ENCODE measurements at regions not wholly inside any gene's neighbourhood (a gene's known extent, or its start where the extent isn't known, plus 50 kb on each side); places are given as distances from the start of the nearest gene placed in this dataset.

DNA sequence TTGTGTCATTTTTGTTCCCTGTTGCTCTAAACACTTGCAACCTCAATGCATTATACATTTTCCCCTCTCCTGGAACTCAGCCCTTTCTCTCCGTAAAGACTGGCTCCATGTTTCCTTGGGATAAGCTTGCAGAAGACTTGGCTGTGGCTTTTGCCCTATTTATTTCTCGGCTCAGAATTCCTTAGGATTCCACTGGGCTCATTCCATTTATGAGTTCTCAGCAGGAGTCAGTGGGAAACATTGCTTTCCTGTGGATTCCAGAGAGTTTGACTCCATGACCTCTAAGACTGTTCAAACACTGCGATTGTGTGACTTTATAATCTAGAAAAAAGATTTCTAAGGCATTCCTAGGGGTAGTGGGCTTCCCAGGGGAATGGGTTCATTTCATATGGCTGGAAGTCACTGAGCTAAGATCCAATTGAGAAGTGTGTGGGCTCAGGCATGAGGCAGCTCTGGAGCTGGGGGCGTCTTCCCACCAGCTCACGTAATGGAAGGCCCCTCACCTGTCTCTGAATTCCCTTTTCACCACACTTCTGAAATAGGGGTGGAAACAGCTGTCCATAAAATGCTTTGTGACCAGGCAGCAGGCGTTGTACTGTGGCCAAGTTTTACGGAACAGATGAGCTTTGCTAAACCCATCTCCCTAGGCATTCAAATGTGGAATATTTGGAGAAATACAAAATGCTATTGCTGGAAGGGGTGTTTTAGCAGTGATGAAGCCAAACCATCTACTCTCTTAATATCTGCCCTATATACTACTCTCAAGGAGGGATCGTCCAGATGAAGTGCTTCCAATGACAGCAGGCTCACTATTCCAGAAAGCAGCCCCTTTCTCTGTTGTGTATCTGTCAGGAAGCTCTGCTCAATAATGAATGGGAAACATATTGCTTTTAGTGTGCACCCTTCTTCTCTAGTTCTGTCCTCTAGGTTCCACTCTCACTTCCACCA lies 91.8 kb upstream of the BCL6 start:
- no peaks in the 10 kb centered on the region for H3K4me1 ChIP-seq (ENCODE audit: control insufficient read depth in 1 of 2, insufficient read depth in 2 of 2, low read length in 2 of 2)
- no peak overlapping the region for H3K9ac ChIP-seq (ENCODE audit: low read depth in 1 of 2, low read length in 2 of 2)
- H3K36me3 ChIP-seq (ENCODE audit: control insufficient read depth in 1 of 2, insufficient read depth in 2 of 2, low read length in 2 of 2), result no peaks in the 10 kb centered on the region
- no peaks in the 10 kb centered on the region for H3K27me3 ChIP-seq (ENCODE audit: control insufficient read depth in 1 of 2, insufficient read depth in 2 of 2, low read length in 2 of 2)
- H3K9me3 ChIP-seq (ENCODE audit: control insufficient read depth in 1 of 2, low read length in 2 of 2), result no peaks in the 10 kb centered on the region
- no peak overlapping the region for H3K4me3 ChIP-seq (ENCODE audit: low read depth in 1 of 2, low read length in 2 of 2)
- no peak overlapping the region for H3K27ac ChIP-seq (ENCODE audit: low read depth, low read length)

DNA sequence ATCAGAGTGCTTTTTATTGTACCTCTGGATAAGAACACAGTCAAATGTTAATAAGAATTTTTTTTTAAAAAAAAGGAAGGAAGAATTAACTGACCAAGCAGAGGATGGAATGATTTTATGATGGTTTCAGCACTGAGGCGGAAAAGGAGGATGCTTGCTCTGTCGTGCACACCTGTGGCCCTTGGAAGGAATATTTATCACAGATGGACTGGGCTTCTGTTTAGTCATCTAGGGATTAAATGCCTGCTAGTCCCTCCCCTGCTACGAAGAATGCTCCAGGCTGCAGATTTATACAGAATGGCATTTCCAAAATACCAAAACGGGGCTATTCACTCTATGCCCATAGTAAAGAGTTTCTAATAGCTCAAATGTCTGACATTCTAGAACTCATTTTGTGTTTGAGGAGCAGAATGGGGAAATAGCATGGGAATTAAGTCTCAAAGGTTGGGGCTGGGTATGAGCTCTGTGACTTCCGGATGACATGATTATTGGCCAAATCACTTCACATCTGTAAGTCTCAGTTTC lies 92.8 kb upstream of the BCL6 start:
- Histone ChIP-seq H3K27ac (ENCODE audit: low read depth, low read length) (no peak overlapping the region), H3K4me1 (ENCODE audit: control insufficient read depth in 1 of 2, insufficient read depth in 2 of 2, low read length in 2 of 2) (no peaks in the 10 kb centered on the region), H3K9me3 (ENCODE audit: control insufficient read depth in 1 of 2, low read length in 2 of 2) (no peaks in the 10 kb centered on the region), H3K9ac (ENCODE audit: low read depth in 1 of 2, low read length in 2 of 2) (no peak overlapping the region), H3K27me3 (ENCODE audit: control insufficient read depth in 1 of 2, insufficient read depth in 2 of 2, low read length in 2 of 2) (no peaks in the 10 kb centered on the region), H3K4me3 (ENCODE audit: low read depth in 1 of 2, low read length in 2 of 2) (no peak overlapping the region), H3K36me3 (ENCODE audit: control insufficient read depth in 1 of 2, insufficient read depth in 2 of 2, low read length in 2 of 2) (no peaks in the 10 kb centered on the region)

DNA sequence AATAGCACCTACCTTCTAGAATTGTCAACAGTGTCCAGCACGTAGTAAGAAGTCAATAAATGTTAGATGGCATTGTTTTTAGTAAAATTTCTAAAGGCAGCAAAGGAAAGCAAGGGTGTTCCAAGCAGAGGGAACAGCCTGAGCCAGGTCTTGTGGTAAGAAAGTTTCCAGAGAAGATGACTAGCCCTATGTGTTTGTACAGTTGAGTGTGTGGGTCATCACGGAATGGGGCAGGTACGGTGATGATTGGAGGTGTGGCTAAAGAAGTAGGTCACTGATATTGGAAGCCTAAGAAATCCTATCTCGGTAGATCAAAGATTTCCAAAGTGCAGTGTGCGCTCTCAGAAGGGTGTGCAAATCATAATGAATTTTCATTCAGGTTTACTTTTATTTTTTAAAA lies 94.2 kb upstream of the BCL6 start:
- H3K4me1 ChIP-seq (ENCODE audit: control insufficient read depth in 1 of 2, insufficient read depth in 2 of 2, low read length in 2 of 2), result no peaks in the 10 kb centered on the region
- no peaks in the 10 kb centered on the region for H3K9me3 ChIP-seq (ENCODE audit: control insufficient read depth in 1 of 2, low read length in 2 of 2)
- H3K9ac ChIP-seq (ENCODE audit: low read depth in 1 of 2, low read length in 2 of 2), result no peak overlapping the region
- H3K4me3 ChIP-seq (ENCODE audit: low read depth in 1 of 2, low read length in 2 of 2), result no peak overlapping the region
- no peaks in the 10 kb centered on the region for H3K27me3 ChIP-seq (ENCODE audit: control insufficient read depth in 1 of 2, insufficient read depth in 2 of 2, low read length in 2 of 2)
- H3K36me3 ChIP-seq (ENCODE audit: control insufficient read depth in 1 of 2, insufficient read depth in 2 of 2, low read length in 2 of 2), result no peaks in the 10 kb centered on the region
- H3K27ac ChIP-seq (ENCODE audit: low read depth, low read length), result no peak overlapping the region

DNA sequence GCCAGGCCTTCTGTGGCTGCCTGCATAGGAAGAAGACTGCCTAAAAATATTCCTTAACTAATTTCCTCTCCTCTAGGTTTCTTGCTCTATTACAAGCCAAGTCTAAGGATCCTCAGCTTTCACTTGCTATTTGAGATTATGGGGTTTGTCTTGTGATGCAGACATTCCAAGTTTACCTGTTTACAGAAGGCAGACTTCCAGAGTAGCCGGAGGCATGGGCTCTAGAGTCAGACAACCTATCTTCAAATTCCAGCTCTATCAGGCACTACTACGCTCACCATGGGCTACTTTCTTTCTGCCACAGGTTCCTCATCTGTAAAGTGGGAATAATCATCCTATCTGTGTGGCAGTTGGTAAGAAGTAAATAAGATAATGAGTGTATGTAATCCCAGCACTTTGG lies 95.6 kb upstream of the BCL6 start:
- H3K27ac ChIP-seq (ENCODE audit: low read depth, low read length), result no peak overlapping the region
- H3K9ac ChIP-seq (ENCODE audit: low read depth in 1 of 2, low read length in 2 of 2), result no peak overlapping the region
- H3K9me3 ChIP-seq (ENCODE audit: control insufficient read depth in 1 of 2, low read length in 2 of 2), result no peaks in the 10 kb centered on the region
- H3K36me3 ChIP-seq (ENCODE audit: control insufficient read depth in 1 of 2, insufficient read depth in 2 of 2, low read length in 2 of 2), result no peaks in the 10 kb centered on the region
- H3K27me3 ChIP-seq (ENCODE audit: control insufficient read depth in 1 of 2, insufficient read depth in 2 of 2, low read length in 2 of 2), result no peaks in the 10 kb centered on the region
- no peak overlapping the region for H3K4me3 ChIP-seq (ENCODE audit: low read depth in 1 of 2, low read length in 2 of 2)
- H3K4me1 ChIP-seq (ENCODE audit: control insufficient read depth in 1 of 2, insufficient read depth in 2 of 2, low read length in 2 of 2), result no peaks in the 10 kb centered on the region

DNA sequence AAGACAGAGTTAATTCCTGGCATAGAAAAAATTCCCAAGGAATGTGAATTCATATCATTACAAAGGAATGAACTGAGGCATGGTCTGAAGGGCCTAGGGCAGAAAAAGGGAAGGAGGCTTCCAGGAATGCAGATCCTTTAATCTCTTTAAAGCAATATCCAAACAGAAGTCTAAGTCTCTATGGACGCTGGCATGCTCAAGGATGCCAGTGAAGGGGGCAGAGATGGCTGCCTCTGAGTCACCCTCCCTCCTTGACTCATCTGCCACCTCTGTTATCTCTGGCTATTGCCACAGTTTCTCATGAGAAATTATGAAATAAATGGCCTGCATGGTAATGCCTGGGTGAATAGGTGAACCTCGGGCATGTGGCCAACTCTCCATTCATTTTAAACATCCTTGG lies 96.3 kb upstream of the BCL6 start:
- H3K4me3 ChIP-seq (ENCODE audit: low read depth in 1 of 2, low read length in 2 of 2), result no peak overlapping the region
- H3K9me3 ChIP-seq (ENCODE audit: control insufficient read depth in 1 of 2, low read length in 2 of 2), result no peaks in the 10 kb centered on the region
- no peak overlapping the region for H3K9ac ChIP-seq (ENCODE audit: low read depth in 1 of 2, low read length in 2 of 2)
- H3K27ac ChIP-seq (ENCODE audit: low read depth, low read length), result no peak overlapping the region
- no peaks in the 10 kb centered on the region for H3K4me1 ChIP-seq (ENCODE audit: control insufficient read depth in 1 of 2, insufficient read depth in 2 of 2, low read length in 2 of 2)
- no peaks in the 10 kb centered on the region for H3K36me3 ChIP-seq (ENCODE audit: control insufficient read depth in 1 of 2, insufficient read depth in 2 of 2, low read length in 2 of 2)
- no peaks in the 10 kb centered on the region for H3K27me3 ChIP-seq (ENCODE audit: control insufficient read depth in 1 of 2, insufficient read depth in 2 of 2, low read length in 2 of 2)

DNA sequence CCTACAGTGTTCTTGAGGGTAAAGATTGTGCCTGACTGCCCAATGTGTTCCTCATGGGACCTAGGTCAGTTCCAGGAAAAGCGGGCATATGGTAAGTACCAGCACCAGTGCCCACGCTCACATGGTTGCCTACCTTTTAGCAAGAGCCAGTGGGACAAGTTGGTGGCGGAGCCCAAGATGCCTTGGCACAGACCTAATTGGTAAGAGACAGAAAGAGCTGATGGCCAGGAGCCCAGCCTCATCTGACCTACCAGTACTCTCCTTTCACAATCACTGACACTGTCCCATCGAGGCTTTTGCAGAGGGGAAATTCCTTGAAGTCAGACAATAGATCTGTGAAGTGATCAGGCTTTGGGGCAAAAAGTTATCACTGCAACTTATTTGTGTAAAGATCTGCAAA lies 98.4 kb upstream of the BCL6 start:
- no peak overlapping the region for H3K4me3 ChIP-seq (ENCODE audit: low read depth in 1 of 2, low read length in 2 of 2)
- no peaks in the 10 kb centered on the region for H3K4me1 ChIP-seq (ENCODE audit: control insufficient read depth in 1 of 2, insufficient read depth in 2 of 2, low read length in 2 of 2)
- H3K36me3 ChIP-seq (ENCODE audit: control insufficient read depth in 1 of 2, insufficient read depth in 2 of 2, low read length in 2 of 2), result no peaks in the 10 kb centered on the region
- no peaks in the 10 kb centered on the region for H3K27me3 ChIP-seq (ENCODE audit: control insufficient read depth in 1 of 2, insufficient read depth in 2 of 2, low read length in 2 of 2)
- no peak overlapping the region for H3K9ac ChIP-seq (ENCODE audit: low read depth in 1 of 2, low read length in 2 of 2)
- H3K9me3 ChIP-seq (ENCODE audit: control insufficient read depth in 1 of 2, low read length in 2 of 2), result no peaks in the 10 kb centered on the region
- no peak overlapping the region for H3K27ac ChIP-seq (ENCODE audit: low read depth, low read length)

DNA sequence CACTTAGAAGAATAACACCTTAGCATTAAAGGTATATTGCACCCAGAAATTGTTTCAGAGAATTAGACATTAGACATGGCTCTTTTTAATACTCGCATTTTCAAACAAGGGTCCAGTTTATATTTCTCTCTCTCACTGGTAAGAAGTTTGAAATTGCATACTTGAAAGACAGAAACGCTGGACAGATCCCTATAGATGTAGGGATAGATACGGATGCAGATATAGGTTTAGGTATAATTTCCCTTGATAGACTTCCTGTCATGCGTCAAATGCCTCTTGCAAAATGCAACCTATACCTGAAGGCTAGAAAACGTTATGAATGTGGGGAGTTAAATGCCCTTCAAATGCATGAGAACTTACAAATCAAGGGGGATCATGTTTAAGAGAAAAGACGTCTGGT lies 99.4 kb upstream of the BCL6 start:
- no peak overlapping the region for H3K27ac ChIP-seq (ENCODE audit: low read depth, low read length)
- H3K4me3 ChIP-seq (ENCODE audit: low read depth in 1 of 2, low read length in 2 of 2), result no peak overlapping the region
- H3K27me3 ChIP-seq (ENCODE audit: control insufficient read depth in 1 of 2, insufficient read depth in 2 of 2, low read length in 2 of 2), result no peaks in the 10 kb centered on the region
- no peaks in the 10 kb centered on the region for H3K4me1 ChIP-seq (ENCODE audit: control insufficient read depth in 1 of 2, insufficient read depth in 2 of 2, low read length in 2 of 2)
- H3K9ac ChIP-seq (ENCODE audit: low read depth in 1 of 2, low read length in 2 of 2), result no peak overlapping the region
- no peaks in the 10 kb centered on the region for H3K9me3 ChIP-seq (ENCODE audit: control insufficient read depth in 1 of 2, low read length in 2 of 2)
- H3K36me3 ChIP-seq (ENCODE audit: control insufficient read depth in 1 of 2, insufficient read depth in 2 of 2, low read length in 2 of 2), result no peaks in the 10 kb centered on the region

DNA sequence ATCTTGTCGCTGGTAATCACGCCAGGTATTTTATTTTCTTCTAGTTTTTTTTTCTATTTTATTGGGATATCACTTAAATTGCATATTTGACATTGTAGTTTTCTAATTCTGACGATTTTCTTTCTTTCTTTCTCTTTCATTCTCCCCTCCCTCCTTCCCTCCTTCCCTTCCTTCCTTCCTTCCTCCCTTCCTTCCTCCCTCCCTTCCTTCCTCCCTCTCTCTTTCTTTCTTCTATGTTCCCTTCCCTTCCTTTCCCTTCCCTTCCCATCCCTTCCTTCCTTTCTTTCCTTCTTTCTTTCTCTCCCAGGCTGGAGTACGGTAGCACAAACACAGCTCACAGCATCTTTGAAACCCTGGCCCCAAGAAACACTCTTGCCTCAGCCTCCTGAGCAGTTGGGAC lies 100.6 kb upstream of the BCL6 start:
- no peaks in the 10 kb centered on the region for H3K36me3 ChIP-seq (ENCODE audit: control insufficient read depth in 1 of 2, insufficient read depth in 2 of 2, low read length in 2 of 2)
- H3K4me1 ChIP-seq (ENCODE audit: control insufficient read depth in 1 of 2, insufficient read depth in 2 of 2, low read length in 2 of 2), result peaks cover 0 to 5% of the 10 kb centered on the region in 2 donors
- H3K4me3 ChIP-seq (ENCODE audit: low read depth in 1 of 2, low read length in 2 of 2), result no peak overlapping the region
- H3K27ac ChIP-seq (ENCODE audit: low read depth, low read length), result no peak overlapping the region
- no peaks in the 10 kb centered on the region for H3K9me3 ChIP-seq (ENCODE audit: control insufficient read depth in 1 of 2, low read length in 2 of 2)
- no peak overlapping the region for H3K9ac ChIP-seq (ENCODE audit: low read depth in 1 of 2, low read length in 2 of 2)
- no peaks in the 10 kb centered on the region for H3K27me3 ChIP-seq (ENCODE audit: control insufficient read depth in 1 of 2, insufficient read depth in 2 of 2, low read length in 2 of 2)

DNA sequence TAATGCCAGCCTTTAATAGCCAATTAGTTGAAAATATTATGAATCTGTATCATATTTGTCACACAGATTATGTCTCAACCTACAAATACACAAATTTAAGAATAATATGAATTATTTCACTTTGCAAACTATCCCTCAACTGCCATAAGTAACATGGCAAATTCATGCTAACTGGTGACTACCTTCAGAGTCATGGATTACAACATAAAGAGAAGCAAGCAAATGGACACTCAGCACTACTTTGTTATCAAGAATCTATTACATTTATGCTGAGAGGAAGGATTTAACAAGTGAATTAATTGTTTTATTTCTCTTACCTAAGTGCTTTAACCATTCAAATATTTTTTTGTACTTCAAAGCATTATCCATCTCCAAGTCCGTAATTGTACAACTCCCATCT lies 103.1 kb upstream of the BCL6 start:
- no peaks in the 10 kb centered on the region for H3K27me3 ChIP-seq (ENCODE audit: control insufficient read depth in 1 of 2, insufficient read depth in 2 of 2, low read length in 2 of 2)
- peaks cover 0 to 7% of the 10 kb centered on the region in 2 donors for H3K4me1 ChIP-seq (ENCODE audit: control insufficient read depth in 1 of 2, insufficient read depth in 2 of 2, low read length in 2 of 2)
- peaks cover 0 to 5% of the 10 kb centered on the region in 2 donors for H3K9me3 ChIP-seq (ENCODE audit: control insufficient read depth in 1 of 2, low read length in 2 of 2)
- H3K36me3 ChIP-seq (ENCODE audit: control insufficient read depth in 1 of 2, insufficient read depth in 2 of 2, low read length in 2 of 2), result no peaks in the 10 kb centered on the region
- no peak overlapping the region for H3K27ac ChIP-seq (ENCODE audit: low read depth, low read length)
- no peak overlapping the region for H3K9ac ChIP-seq (ENCODE audit: low read depth in 1 of 2, low read length in 2 of 2)
- H3K4me3 ChIP-seq (ENCODE audit: low read depth in 1 of 2, low read length in 2 of 2), result no peak overlapping the region

DNA sequence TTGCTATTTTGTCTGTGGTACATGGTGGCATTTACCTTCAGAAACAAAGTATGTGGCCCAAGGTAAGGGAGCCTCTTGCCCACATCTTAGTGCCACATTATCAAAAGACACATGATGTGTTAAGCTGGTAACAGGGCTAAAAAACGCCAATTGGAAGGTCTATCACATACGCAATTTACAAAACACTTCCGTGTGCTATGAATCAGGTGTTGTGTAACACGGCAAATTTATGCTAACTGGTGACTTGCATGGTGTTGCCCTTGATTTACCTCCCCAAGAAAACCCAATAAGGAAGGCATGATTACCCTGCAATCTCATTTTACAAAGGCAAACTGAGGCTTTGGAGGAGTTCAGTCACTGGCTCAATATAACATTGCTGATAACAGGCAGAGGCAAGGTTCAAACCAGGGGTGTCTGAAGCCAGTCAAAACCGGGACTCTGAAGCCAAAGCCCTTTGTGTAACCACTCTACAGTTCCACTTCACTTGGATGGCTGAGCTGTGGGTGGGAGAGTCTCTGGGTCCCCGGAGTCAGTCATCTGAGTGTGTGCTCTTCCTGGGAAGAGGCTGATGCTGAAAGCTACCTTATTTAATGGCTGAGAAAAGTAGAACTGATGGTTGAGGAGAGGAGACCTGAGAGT lies 103.9 kb upstream of the BCL6 start:
- H3K9ac ChIP-seq (ENCODE audit: low read depth in 1 of 2, low read length in 2 of 2), result no peak overlapping the region
- no peaks in the 10 kb centered on the region for H3K27me3 ChIP-seq (ENCODE audit: control insufficient read depth in 1 of 2, insufficient read depth in 2 of 2, low read length in 2 of 2)
- no peak overlapping the region for H3K27ac ChIP-seq (ENCODE audit: low read depth, low read length)
- no peak overlapping the region for H3K4me3 ChIP-seq (ENCODE audit: low read depth in 1 of 2, low read length in 2 of 2)
- peaks cover 0 to 7% of the 10 kb centered on the region in 2 donors for H3K4me1 ChIP-seq (ENCODE audit: control insufficient read depth in 1 of 2, insufficient read depth in 2 of 2, low read length in 2 of 2)
- H3K9me3 ChIP-seq (ENCODE audit: control insufficient read depth in 1 of 2, low read length in 2 of 2), result peaks cover 0 to 5% of the 10 kb centered on the region in 2 donors
- no peaks in the 10 kb centered on the region for H3K36me3 ChIP-seq (ENCODE audit: control insufficient read depth in 1 of 2, insufficient read depth in 2 of 2, low read length in 2 of 2)
